AG09309 (cell line): ENCODE measurements at regions not wholly inside any gene's neighbourhood (a gene's known extent, or its start where the extent isn't known, plus 50 kb on each side); places are given as distances from the start of the nearest gene placed in this dataset.

Experiments used
- DNase-seq: peaks from one replicate; pipeline ENCODE4 v3.0.0-alpha.2; 2010; ENCODE audit warnings: low read depth
- H3K4me3 ChIP-seq: 2 replicates; pipeline ENCODE4 v1.5.1; 2011; ENCODE audit warnings: mild to moderate bottlenecking, low read depth, low read length, moderate library complexity; ENCODE audit not compliant: control insufficient read depth
- TF ChIP-seq, protein P1 (sequence below): IDR thresholded peaks from 2 replicates; pipeline ENCODE4 v1.5.1; 2011; ENCODE audit warnings: mild to moderate bottlenecking, low read depth, low read length, inconsistent platforms; ENCODE audit not compliant: insufficient read depth, control insufficient read depth; ENCODE audit errors: missing control alignments

GRCh38 chr7:70925411-70926115 is 206.4 kb upstream of the GALNT17 start:
- H3K4me3 ChIP-seq, result no peak overlapping the region
- no peak for DNase-seq
- TF ChIP-seq, protein P1, sequence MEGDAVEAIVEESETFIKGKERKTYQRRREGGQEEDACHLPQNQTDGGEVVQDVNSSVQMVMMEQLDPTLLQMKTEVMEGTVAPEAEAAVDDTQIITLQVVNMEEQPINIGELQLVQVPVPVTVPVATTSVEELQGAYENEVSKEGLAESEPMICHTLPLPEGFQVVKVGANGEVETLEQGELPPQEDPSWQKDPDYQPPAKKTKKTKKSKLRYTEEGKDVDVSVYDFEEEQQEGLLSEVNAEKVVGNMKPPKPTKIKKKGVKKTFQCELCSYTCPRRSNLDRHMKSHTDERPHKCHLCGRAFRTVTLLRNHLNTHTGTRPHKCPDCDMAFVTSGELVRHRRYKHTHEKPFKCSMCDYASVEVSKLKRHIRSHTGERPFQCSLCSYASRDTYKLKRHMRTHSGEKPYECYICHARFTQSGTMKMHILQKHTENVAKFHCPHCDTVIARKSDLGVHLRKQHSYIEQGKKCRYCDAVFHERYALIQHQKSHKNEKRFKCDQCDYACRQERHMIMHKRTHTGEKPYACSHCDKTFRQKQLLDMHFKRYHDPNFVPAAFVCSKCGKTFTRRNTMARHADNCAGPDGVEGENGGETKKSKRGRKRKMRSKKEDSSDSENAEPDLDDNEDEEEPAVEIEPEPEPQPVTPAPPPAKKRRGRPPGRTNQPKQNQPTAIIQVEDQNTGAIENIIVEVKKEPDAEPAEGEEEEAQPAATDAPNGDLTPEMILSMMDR, result no peak

- no peak overlapping the region for H3K4me3 ChIP-seq
- no peak for DNase-seq
- TF ChIP-seq, protein P1, result no peak
Measured at GRCh38 chr7:70926666-70927065, 205.3 kb upstream of the GALNT17 start.

DNA sequence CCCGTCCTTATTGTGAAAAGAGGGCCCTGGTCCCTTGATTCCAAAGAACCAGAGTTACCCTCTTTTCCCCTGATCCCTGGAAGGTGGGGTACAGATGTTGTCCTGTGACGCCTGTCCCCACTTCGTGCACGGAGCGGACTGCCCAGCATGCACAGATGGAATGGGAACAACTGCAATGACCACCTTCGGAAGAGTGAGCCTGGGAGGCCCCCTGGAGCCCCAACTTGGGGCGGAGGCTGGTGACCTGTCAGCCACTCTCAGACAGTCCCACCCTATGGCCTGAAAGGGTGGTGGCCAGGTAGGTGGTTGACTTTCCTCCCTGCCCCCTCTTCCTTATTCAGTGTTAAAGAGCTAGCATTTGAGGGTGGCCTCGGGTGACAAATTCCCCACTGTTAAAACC is 196.6 kb upstream of the GALNT17 start:
- DNase-seq, result no peak
- no peak overlapping the region for H3K4me3 ChIP-seq
- TF ChIP-seq, protein P1, result no peak

- TF ChIP-seq, protein P1, result no peak
- DNase-seq, result no peak
- no peak overlapping the region for H3K4me3 ChIP-seq
Measured at GRCh38 chr7:70935854-70936253, 196.1 kb upstream of the GALNT17 start.

GRCh38 chr7:70937424-70937823 is 194.5 kb upstream of the GALNT17 start:
- DNase-seq, result no peak
- H3K4me3 ChIP-seq, result no peak overlapping the region
- TF ChIP-seq, protein P1, result no peak

- TF ChIP-seq, protein P1, result no peak
Measured at GRCh38 chr7:70940597-70940996, 191.3 kb upstream of the GALNT17 start.

DNA sequence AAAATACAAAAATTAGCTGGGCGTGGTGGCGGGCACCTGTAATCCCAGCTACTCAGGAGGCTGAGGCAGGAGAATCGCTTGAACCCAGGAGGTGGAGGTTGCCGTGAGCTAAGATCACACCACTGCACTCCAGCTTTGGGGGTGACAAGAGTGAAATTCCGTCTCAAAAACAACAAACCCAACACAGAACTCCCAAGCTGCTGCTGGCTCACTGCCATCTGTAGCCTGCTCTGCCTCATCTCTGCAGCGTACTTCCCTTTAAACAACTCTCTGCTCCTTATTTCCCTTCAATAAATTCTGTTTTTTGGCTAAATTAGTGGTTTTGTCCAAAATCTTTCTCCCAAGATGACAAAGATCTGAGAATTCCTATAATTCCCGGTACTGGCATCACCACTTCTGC is 189.2 kb upstream of the GALNT17 start:
- DNase-seq, result no peak
- TF ChIP-seq, protein P1, result no peak
- H3K4me3 ChIP-seq, result no peak overlapping the region

More at GRCh38 chr7:70940597-70940996, 191.3 kb upstream of the GALNT17 start:
- H3K4me3 ChIP-seq, result no peak overlapping the region
- DNase-seq, result no peak
